ENCODE measurements at regions not wholly inside any gene's neighbourhood (a gene's known extent, or its start where the extent isn't known, plus 50 kb on each side); places are given as distances from the start of the nearest gene placed in this dataset.

DNA sequence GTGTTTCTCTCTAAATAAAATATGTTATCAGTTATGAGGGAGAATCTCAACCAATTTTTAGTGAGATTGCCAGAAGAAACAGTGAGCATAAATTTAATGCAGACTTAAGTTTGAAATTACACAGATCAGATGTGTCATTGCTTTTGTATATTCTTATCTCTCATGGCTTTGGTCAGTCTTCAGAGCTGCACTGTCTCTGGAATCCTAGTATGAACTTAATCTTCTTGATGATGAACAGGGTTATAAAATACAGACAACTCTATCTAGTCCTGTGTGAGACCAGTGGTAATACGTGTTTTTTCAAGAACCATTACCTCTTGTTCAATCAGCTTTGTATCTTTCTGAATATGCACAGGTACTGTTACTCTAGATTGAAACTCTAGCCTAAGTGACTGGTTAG is 528.0 kb downstream of the DACH1 start:
- FAIRE-seq (no peak), DNase-seq (ENCODE audit: insufficient read length) (no peak)
- TF ChIP-seq POLR2AphosphoS5 (IDR thresholded peaks at IDR 0.05; ENCODE audit: low read depth, low read length), result no peak
- no peak for TF ChIP-seq TAF1 (IDR thresholded peaks at IDR 0.05; ENCODE audit: borderline replicate concordance, low read depth, low read length)
- TF ChIP-seq POLR2A (IDR thresholded peaks at IDR 0.05; ENCODE audit: low read depth, low read length), result no peak

- DNase-seq (ENCODE audit: insufficient read length) (no peak), FAIRE-seq (no peak)
- TF ChIP-seq TAF1 (IDR thresholded peaks at IDR 0.05; ENCODE audit: borderline replicate concordance, low read depth, low read length) (no peak), POLR2A (IDR thresholded peaks at IDR 0.05; ENCODE audit: low read depth, low read length) (no peak), POLR2AphosphoS5 (IDR thresholded peaks at IDR 0.05; ENCODE audit: low read depth, low read length) (no peak)
Measured at GRCh38 chr13:71338070-71338469, 528.9 kb downstream of the DACH1 start.

DNA sequence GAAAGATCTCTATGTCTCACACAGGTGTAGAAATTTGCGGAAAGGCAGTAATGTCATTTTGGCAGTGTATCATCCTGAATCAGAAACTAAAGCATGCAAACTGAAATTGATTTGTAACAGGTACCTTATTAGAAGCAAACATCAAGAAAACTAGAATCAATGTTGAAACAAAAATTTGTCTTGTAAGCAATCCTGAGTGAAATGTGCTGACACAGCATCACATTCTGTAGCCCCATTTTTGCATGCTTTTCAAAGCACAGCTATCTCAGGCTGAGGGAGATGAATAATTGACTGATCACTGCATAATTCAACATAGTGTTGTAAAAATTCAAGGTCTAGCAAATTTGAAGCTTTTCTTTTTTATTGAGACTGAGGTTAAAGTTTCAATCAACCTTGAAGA is 539.7 kb downstream of the DACH1 start:
- DNase-seq (ENCODE audit: insufficient read length) (no peak), FAIRE-seq (no peak)
- TF ChIP-seq POLR2AphosphoS5 (IDR thresholded peaks at IDR 0.05; ENCODE audit: low read depth, low read length) (no peak), POLR2A (IDR thresholded peaks at IDR 0.05; ENCODE audit: low read depth, low read length) (no peak), TAF1 (IDR thresholded peaks at IDR 0.05; ENCODE audit: borderline replicate concordance, low read depth, low read length) (no peak)

GRCh38 chr13:71325556-71325955 is 541.4 kb downstream of the DACH1 start:
- FAIRE-seq, result no peak
- TF ChIP-seq POLR2A (IDR thresholded peaks at IDR 0.05; ENCODE audit: low read depth, low read length) (no peak), POLR2AphosphoS5 (IDR thresholded peaks at IDR 0.05; ENCODE audit: low read depth, low read length) (no peak), TAF1 (IDR thresholded peaks at IDR 0.05; ENCODE audit: borderline replicate concordance, low read depth, low read length) (no peak)

DNA sequence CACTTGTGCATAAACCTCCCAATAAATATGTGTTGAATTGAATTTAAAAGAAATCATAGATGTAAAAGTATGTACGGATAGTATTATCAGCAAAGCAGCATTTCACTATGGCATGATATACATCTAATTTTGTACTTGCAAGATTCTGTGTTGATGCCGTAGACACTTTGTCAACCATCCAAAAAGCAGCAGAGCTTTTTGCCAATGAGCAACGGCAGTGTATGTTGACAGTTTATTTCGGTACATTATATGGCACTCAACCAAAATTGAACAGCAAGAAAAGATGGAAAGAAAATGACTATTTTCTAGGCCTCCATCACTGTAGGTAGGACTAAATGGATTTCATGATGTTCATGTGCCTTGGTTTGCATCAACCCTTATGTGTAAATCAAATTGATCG is 543.7 kb downstream of the DACH1 start:
- DNase-seq (ENCODE audit: insufficient read length) (no peak), FAIRE-seq (no peak)
- TF ChIP-seq POLR2AphosphoS5 (IDR thresholded peaks at IDR 0.05; ENCODE audit: low read depth, low read length), result no peak
- TF ChIP-seq TAF1 (IDR thresholded peaks at IDR 0.05; ENCODE audit: borderline replicate concordance, low read depth, low read length), result no peak
- TF ChIP-seq POLR2A (IDR thresholded peaks at IDR 0.05; ENCODE audit: low read depth, low read length), result no peak

More at GRCh38 chr13:71325556-71325955, 541.4 kb downstream of the DACH1 start:
- no peak for DNase-seq (ENCODE audit: insufficient read length)

DNA sequence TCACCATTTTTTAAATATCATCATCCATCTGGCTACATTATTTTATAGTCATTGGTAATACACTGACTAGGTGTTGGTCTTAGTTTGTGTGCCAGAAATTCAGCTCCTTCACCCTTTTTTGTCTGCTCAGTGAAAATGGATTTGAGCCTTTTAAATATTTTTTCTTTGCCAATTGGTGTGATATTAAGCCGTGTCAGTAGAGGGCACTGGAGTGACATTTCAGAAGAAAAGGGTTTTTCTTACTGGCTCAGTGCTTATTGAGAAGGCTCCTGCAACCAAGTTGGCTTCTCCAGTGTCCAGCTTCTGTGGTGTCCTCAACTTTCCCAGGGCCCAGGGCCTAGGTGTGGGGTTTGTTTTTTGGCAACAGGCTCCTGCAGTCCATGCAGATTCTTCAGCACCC is 546.6 kb downstream of the DACH1 start:
- DNase-seq (ENCODE audit: insufficient read length) (no peak), FAIRE-seq (no peak)
- TF ChIP-seq POLR2A (IDR thresholded peaks at IDR 0.05; ENCODE audit: low read depth, low read length) (no peak), POLR2AphosphoS5 (IDR thresholded peaks at IDR 0.05; ENCODE audit: low read depth, low read length) (no peak), TAF1 (IDR thresholded peaks at IDR 0.05; ENCODE audit: borderline replicate concordance, low read depth, low read length) (no peak)

DNA sequence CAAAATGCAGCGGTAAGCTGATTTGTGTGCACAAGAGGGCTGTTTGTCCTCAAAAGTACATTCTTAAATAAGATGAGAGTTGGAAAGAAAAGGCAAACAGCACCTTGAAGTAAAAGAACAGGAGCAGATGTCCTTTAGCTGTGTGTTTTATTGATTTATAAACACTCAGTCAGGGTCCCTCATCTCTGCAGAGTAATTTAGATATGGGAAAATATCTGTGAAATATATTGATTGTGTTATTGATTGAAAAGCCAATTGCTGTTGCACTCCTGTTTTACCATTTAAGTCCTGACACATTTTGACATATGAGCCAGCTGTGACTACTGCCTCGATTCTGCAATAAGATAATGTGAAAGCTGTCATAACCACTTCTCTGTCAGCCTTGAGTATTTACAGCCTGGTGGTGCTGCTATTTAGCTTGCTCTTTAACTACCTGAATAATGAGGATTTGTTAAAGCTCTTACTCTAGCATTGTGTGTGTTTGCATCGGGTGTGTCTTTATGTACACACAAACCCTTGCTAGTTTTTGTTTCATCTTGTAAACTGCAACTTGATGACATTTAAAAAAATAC is 550.1 kb downstream of the DACH1 start:
- DNase-seq (ENCODE audit: insufficient read length) (no peak), FAIRE-seq (no peak)
- no peak for TF ChIP-seq POLR2AphosphoS5 (IDR thresholded peaks at IDR 0.05; ENCODE audit: low read depth, low read length)
- TF ChIP-seq TAF1 (IDR thresholded peaks at IDR 0.05; ENCODE audit: borderline replicate concordance, low read depth, low read length), result no peak
- no peak for TF ChIP-seq POLR2A (IDR thresholded peaks at IDR 0.05; ENCODE audit: low read depth, low read length)

GRCh38 chr13:71312923-71313322 is 554.1 kb downstream of the DACH1 start:
- FAIRE-seq (no peak), DNase-seq (ENCODE audit: insufficient read length) (no peak)
- no peak for TF ChIP-seq TAF1 (IDR thresholded peaks at IDR 0.05; ENCODE audit: borderline replicate concordance, low read depth, low read length)
- no peak for TF ChIP-seq POLR2AphosphoS5 (IDR thresholded peaks at IDR 0.05; ENCODE audit: low read depth, low read length)
- no peak for TF ChIP-seq POLR2A (IDR thresholded peaks at IDR 0.05; ENCODE audit: low read depth, low read length)

DNA sequence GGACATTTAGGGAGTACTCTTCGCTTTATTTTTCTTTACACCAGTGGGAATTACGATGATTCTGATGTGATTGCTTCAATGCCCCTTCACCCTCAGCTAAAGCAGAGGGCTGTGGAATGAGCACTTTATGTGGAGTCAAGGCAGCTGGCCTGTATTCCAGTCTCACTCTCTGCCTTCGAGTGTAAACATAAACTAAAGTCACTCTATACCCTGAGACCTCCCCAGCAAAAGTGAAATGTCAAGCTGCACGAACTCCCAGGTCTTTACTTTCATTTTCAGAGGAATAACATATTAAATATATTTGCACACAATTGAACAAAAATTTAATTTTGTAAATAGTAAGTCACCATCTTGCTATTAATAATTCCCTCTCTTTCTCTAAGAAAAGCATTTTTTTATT is 557.1 kb downstream of the DACH1 start:
- no peak for FAIRE-seq
- DNase-seq (ENCODE audit: insufficient read length), result no peak
- TF ChIP-seq POLR2A (IDR thresholded peaks at IDR 0.05; ENCODE audit: low read depth, low read length) (no peak), POLR2AphosphoS5 (IDR thresholded peaks at IDR 0.05; ENCODE audit: low read depth, low read length) (no peak), TAF1 (IDR thresholded peaks at IDR 0.05; ENCODE audit: borderline replicate concordance, low read depth, low read length) (no peak)

DNA sequence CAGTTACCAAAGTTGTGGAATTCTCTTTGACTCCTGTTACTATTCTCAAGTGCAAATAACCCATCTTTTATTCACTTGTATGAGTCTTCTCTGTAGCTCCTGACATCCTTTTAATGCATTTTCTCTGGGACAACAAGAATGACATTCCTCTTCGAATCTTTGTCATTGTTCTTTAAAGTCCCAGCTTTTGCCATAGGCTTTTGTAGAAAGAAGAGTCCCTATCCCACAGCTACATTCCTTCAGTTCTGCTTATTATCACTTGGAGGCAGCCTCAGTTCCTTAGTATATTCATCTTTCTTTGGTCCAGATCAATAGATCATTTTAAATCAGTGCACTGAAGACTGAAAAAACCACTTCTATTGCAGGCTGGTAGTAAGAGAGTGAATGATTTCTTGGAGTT is 560.2 kb downstream of the DACH1 start:
- FAIRE-seq (no peak), DNase-seq (ENCODE audit: insufficient read length) (no peak)
- TF ChIP-seq TAF1 (IDR thresholded peaks at IDR 0.05; ENCODE audit: borderline replicate concordance, low read depth, low read length), result no peak

- FAIRE-seq (no peak), DNase-seq (ENCODE audit: insufficient read length) (no peak)
- TF ChIP-seq POLR2AphosphoS5 (IDR thresholded peaks at IDR 0.05; ENCODE audit: low read depth, low read length), result no peak
- no peak for TF ChIP-seq POLR2A (IDR thresholded peaks at IDR 0.05; ENCODE audit: low read depth, low read length)
- no peak for TF ChIP-seq TAF1 (IDR thresholded peaks at IDR 0.05; ENCODE audit: borderline replicate concordance, low read depth, low read length)
Measured at GRCh38 chr13:71304861-71305260, 562.1 kb downstream of the DACH1 start.

- FAIRE-seq, result no peak
- TF ChIP-seq POLR2AphosphoS5 (IDR thresholded peaks at IDR 0.05; ENCODE audit: low read depth, low read length) (no peak), TAF1 (IDR thresholded peaks at IDR 0.05; ENCODE audit: borderline replicate concordance, low read depth, low read length) (no peak), POLR2A (IDR thresholded peaks at IDR 0.05; ENCODE audit: low read depth, low read length) (no peak)
- no peak for DNase-seq (ENCODE audit: insufficient read length)
Measured at GRCh38 chr13:71303144-71303543, 563.9 kb downstream of the DACH1 start.

- TF ChIP-seq POLR2A (IDR thresholded peaks at IDR 0.05; ENCODE audit: low read depth, low read length) (no peak), TAF1 (IDR thresholded peaks at IDR 0.05; ENCODE audit: borderline replicate concordance, low read depth, low read length) (no peak), POLR2AphosphoS5 (IDR thresholded peaks at IDR 0.05; ENCODE audit: low read depth, low read length) (no peak)
- FAIRE-seq (no peak), DNase-seq (ENCODE audit: insufficient read length) (no peak)
Measured at GRCh38 chr13:71300602-71301001, 566.4 kb downstream of the DACH1 start.
